ENCODE measurements at regions not wholly inside any gene's neighbourhood (a gene's known extent, or its start where the extent isn't known, plus 50 kb on each side); places are given as distances from the start of the nearest gene placed in this dataset.

DNA sequence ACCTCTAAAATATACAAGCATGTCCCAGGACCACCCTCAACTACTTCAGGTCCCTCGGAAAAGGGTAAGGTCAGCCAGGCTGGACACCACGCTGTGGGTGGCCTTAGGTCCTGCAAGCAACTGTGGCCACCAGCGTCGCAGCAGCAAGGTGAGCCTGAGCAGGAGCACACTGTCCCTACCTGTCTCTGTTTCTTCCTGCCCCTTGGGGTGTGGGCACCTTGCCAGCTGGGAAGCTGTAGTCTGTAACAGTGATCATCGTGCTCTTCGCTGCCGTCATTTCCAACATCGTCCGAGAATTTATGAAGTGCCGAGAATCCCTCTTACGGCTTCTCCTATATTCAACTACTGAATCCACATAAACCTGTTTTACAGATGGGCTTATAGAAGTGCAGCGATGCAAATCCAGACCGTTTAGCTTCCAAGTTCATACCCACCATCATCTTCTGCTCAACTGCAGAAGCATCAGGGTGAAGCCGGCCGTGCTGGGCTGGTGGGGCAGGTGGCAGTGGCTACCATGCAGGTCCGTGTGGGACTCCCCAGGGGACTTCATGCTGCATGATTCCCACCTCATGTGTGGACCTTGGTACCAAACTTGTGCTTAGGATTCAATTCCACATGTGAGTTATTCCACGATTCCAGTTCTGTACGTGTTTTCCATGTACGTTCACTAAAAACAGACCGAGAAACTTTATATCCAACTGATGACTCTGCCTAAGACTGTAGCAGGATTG is 361.3 kb upstream of the SFSWAP start:
- ATAC-seq (ENCODE audit: poor library complexity) (no peak), DNase-seq (no peak)
- no peaks in the 10 kb centered on the region for H3K36me3 Mint-ChIP-seq (ENCODE audit: low read depth)
- ChIA-PET CTCF (no interaction called here), POLR2A (no interaction called here)
- no peak overlapping the region for H3K27ac Mint-ChIP-seq
- TF ChIP-seq, protein P1, sequence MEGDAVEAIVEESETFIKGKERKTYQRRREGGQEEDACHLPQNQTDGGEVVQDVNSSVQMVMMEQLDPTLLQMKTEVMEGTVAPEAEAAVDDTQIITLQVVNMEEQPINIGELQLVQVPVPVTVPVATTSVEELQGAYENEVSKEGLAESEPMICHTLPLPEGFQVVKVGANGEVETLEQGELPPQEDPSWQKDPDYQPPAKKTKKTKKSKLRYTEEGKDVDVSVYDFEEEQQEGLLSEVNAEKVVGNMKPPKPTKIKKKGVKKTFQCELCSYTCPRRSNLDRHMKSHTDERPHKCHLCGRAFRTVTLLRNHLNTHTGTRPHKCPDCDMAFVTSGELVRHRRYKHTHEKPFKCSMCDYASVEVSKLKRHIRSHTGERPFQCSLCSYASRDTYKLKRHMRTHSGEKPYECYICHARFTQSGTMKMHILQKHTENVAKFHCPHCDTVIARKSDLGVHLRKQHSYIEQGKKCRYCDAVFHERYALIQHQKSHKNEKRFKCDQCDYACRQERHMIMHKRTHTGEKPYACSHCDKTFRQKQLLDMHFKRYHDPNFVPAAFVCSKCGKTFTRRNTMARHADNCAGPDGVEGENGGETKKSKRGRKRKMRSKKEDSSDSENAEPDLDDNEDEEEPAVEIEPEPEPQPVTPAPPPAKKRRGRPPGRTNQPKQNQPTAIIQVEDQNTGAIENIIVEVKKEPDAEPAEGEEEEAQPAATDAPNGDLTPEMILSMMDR (IDR thresholded peaks at IDR 0.05), result no peak
- H3K4me3 Mint-ChIP-seq, result no peak overlapping the region
- H3K4me1 Mint-ChIP-seq (ENCODE audit: low read depth), result no peaks in the 10 kb centered on the region
- Histone ChIP-seq H3K4me3 (ENCODE audit: low read length) (no peak overlapping the region), H3K4me1 (ENCODE audit: insufficient read depth, low read length) (no peaks in the 10 kb centered on the region), H3K9me3 (ENCODE audit: control insufficient read depth in 1 of 2, insufficient read depth in 1 of 2, low read length in 2 of 2) (peaks cover 0 to 4% of the 10 kb centered on the region in 2 experiments), H3K36me3 (ENCODE audit: insufficient read depth, low read length) (no peaks in the 10 kb centered on the region), H3K27ac (ENCODE audit: low read depth in 1 of 2, low read length in 2 of 2) (no peak overlapping the region), H3K27me3 (ENCODE audit: control insufficient read depth in 1 of 2, insufficient read depth in 2 of 2, low read length in 2 of 2) (peaks cover 4% of the 10 kb centered on the region in 2 experiments)
- intact Hi-C loops (cut with DNase I, micrococcal nuclease), result no loop called here
- no peaks in the 10 kb centered on the region for H3K9me3 Mint-ChIP-seq
- H3K27me3 Mint-ChIP-seq, result peaks cover 24% of the 10 kb centered on the region

DNA sequence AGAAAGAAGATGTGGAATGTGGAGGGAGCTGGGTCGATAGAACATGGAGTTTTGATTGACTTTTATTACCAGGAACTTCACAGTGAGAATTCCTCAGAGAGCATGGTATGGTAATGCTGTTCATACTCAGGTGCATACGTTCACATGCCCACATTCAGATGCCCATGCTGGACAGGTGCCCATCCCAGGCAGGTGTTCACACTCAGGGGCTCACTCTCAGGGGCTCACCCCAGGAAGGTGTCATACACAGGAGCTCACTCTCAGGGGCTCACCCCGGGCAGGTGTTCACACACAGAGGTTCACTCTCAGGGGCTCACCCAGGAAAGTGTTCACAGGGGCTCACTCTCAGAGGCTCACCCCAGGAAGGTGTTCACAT is 360.0 kb upstream of the SFSWAP start:
- Mint-ChIP-seq H3K4me3 (no peak overlapping the region), H3K27ac (no peak overlapping the region), H3K27me3 (peaks cover 34% of the 10 kb centered on the region), H3K9me3 (no peaks in the 10 kb centered on the region), H3K36me3 (ENCODE audit: low read depth) (no peaks in the 10 kb centered on the region), H3K4me1 (ENCODE audit: low read depth) (no peaks in the 10 kb centered on the region)
- H3K4me3 ChIP-seq (ENCODE audit: low read length), result no peak overlapping the region
- no peak overlapping the region for H3K27ac ChIP-seq (ENCODE audit: low read depth in 1 of 2, low read length in 2 of 2)
- ATAC-seq (ENCODE audit: poor library complexity) (no peak), DNase-seq (no peak)
- intact Hi-C loops (cut with DNase I, micrococcal nuclease), result no loop called here
- ChIA-PET CTCF (no interaction called here), POLR2A (no interaction called here)
- TF ChIP-seq, protein P1 (IDR thresholded peaks at IDR 0.05), result no peak
- H3K36me3 ChIP-seq (ENCODE audit: insufficient read depth, low read length), result no peaks in the 10 kb centered on the region
- peaks cover 0 to 8% of the 10 kb centered on the region in 2 experiments for H3K9me3 ChIP-seq (ENCODE audit: control insufficient read depth in 1 of 2, insufficient read depth in 1 of 2, low read length in 2 of 2)
- peaks cover 4% of the 10 kb centered on the region in 2 experiments for H3K27me3 ChIP-seq (ENCODE audit: control insufficient read depth in 1 of 2, insufficient read depth in 2 of 2, low read length in 2 of 2)
- H3K4me1 ChIP-seq (ENCODE audit: insufficient read depth, low read length), result no peaks in the 10 kb centered on the region

DNA sequence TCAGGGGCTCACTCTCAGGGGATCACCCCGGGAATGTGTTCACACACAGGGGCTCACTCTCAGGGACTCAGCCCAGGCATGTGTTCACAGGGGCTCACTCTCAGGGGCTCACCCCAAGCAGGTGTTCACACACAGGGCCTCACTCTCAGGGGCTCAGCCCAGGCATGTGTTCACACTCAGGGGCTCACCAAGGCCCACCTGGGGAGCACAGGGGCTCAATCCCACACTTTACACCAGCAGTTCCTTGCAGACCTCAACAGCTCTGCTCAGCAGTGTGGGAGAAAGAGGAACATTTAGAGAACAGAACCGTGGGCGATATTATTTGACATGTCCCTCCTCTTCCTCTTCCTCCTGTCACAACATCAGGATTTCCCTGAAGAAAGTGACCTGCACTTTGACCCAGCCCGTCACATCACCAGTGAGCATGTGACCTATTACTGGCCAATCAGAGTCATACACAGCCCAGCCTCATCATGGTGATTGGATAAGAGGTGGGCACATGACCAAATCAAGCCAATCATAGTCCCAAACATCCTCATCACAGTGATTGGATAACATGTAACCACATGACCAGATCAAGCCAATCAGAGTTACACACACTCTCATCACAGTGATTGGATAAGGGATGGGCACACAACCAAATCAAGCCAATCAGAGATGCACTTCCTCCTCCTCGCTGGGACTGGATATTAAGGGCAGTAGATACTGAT is 359.4 kb upstream of the SFSWAP start:
- Histone ChIP-seq H3K36me3 (ENCODE audit: insufficient read depth, low read length) (no peaks in the 10 kb centered on the region), H3K27me3 (ENCODE audit: control insufficient read depth in 1 of 2, insufficient read depth in 2 of 2, low read length in 2 of 2) (peaks cover 4% of the 10 kb centered on the region in 2 experiments), H3K27ac (ENCODE audit: low read depth in 1 of 2, low read length in 2 of 2) (no peak overlapping the region), H3K9me3 (ENCODE audit: control insufficient read depth in 1 of 2, insufficient read depth in 1 of 2, low read length in 2 of 2) (peaks cover 0 to 10% of the 10 kb centered on the region in 2 experiments), H3K4me1 (ENCODE audit: insufficient read depth, low read length) (no peaks in the 10 kb centered on the region), H3K4me3 (ENCODE audit: low read length) (no peak overlapping the region)
- Mint-ChIP-seq H3K27me3 (peaks cover 34% of the 10 kb centered on the region), H3K36me3 (ENCODE audit: low read depth) (no peaks in the 10 kb centered on the region), H3K9me3 (no peaks in the 10 kb centered on the region), H3K4me3 (no peak overlapping the region), H3K4me1 (ENCODE audit: low read depth) (no peaks in the 10 kb centered on the region), H3K27ac (no peak overlapping the region)
- CTCF ChIA-PET, result no interaction called here
- intact Hi-C loops (cut with DNase I, micrococcal nuclease), result no loop called here
- DNase-seq, result no peak
- TF ChIP-seq, protein P1 (IDR thresholded peaks at IDR 0.05), result no peak
- POLR2A ChIA-PET, result no interaction called here
- no peak for ATAC-seq (ENCODE audit: poor library complexity)
